ENCODE measurements at regions not wholly inside any gene's neighbourhood (a gene's known extent, or its start where the extent isn't known, plus 50 kb on each side); places are given as distances from the start of the nearest gene placed in this dataset.

DNA sequence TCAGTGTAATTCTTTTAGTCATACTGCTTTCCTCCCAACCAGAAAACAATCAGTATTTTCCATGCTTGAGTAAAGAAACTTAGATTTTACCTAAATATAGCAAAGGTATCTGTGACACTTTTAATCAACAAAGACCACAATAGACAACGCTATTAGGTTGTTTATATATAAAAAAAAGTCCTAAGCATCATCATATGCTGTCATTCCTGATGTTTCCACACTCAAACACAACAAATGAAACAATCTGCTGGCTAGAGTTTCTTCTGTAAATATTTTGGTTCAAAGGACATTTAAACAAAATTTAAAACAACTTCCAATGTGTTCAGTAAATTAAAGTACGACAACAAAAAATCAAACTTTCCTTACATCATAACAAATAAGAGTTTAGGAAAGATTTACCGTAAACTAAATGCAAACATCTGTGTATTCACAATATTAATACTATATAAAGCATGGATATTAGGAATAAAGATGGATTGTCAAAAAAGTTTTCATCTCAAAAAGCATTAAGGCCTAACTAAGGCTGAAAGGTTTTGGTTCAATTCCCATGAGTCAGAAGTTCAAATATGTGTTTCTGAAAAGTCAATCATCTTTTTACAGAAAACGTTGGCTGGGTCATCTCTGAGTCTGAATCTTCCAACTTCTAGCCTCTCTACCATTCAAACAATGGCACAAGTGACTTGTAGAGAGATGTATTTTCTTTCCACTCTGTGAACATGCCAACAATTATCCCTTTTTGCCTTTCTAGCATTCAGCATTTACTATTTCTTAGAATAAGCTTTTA is 157.1 kb downstream of the CRPPA start:
- no peak for TF ChIP-seq POLR2AphosphoS5 (IDR thresholded peaks at IDR 0.05; ENCODE audit: low read depth, low read length)
- no peak for TF ChIP-seq POLR2A (IDR thresholded peaks at IDR 0.05; ENCODE audit: low read depth, low read length)

All from GM12892 (cell line).